Epithelial cell of proximal tubule (primary cell): ENCODE measurements at regions not wholly inside any gene's neighbourhood (a gene's known extent, or its start where the extent isn't known, plus 50 kb on each side); places are given as distances from the start of the nearest gene placed in this dataset.

ENCODE experiments used
- DNase-seq: peaks from one replicate; pipeline ENCODE4 v3.0.0-alpha.2; 2011; ENCODE audit warnings: low read depth
- H3K4me3 ChIP-seq: 2 replicates; pipeline ENCODE4 v1.5.1; 2011; ENCODE audit warnings: low read depth, mild to moderate bottlenecking, low read length
- CTCF ChIP-seq: conservative IDR thresholded peaks from 2 replicates; pipeline ENCODE4 v1.5.1; 2012; ENCODE audit warnings: low read depth, mild to moderate bottlenecking, low read length

GRCh38 chr20:46832555-46832954, 62.1 kb upstream of the EYA2 start:
- DNase-seq: no peak
- H3K4me3 ChIP-seq: no peak overlapping the region
- no peak for TF ChIP-seq CTCF

GRCh38 chr20:46833360-46833759, 61.3 kb upstream of the EYA2 start:
- H3K4me3 ChIP-seq: no peak overlapping the region
- TF ChIP-seq CTCF: no peak
- DNase-seq: no peak

- TF ChIP-seq CTCF: no peak
- DNase-seq: no peak
- H3K4me3 ChIP-seq: no peak overlapping the region
Measured at GRCh38 chr20:46835418-46835817, 59.2 kb upstream of the EYA2 start.

- no peak for TF ChIP-seq CTCF
- H3K4me3 ChIP-seq: no peak overlapping the region
- DNase-seq: no peak
Measured at GRCh38 chr20:46837083-46837482, 57.6 kb upstream of the EYA2 start.

GRCh38 chr20:46838011-46838410, 56.6 kb upstream of the EYA2 start:
- no peak overlapping the region for H3K4me3 ChIP-seq
- no peak for TF ChIP-seq CTCF
- no peak for DNase-seq

GRCh38 chr20:46840054-46840729, 54.5 kb upstream of the EYA2 start:
- DNase-seq: no peak
- no peak for TF ChIP-seq CTCF
- no peak overlapping the region for H3K4me3 ChIP-seq
